ENCODE measurements at regions not wholly inside any gene's neighbourhood (a gene's known extent, or its start where the extent isn't known, plus 50 kb on each side); places are given as distances from the start of the nearest gene placed in this dataset.

- TF ChIP-seq CTCF (conservative IDR thresholded peaks at IDR 0.05; ENCODE audit: low read length), result no peak
- TF ChIP-seq EZH2phosphoT487 (IDR thresholded peaks at IDR 0.05; ENCODE audit: borderline replicate concordance), result no peak
Measured at GRCh38 chr9:115367780-115368525, 250.0 kb upstream of the TNC start.

Data from Loucy (cell line).